SJCRH30 (cell line): ENCODE measurements at regions not wholly inside any gene's neighbourhood (a gene's known extent, or its start where the extent isn't known, plus 50 kb on each side); places are given as distances from the start of the nearest gene placed in this dataset.
"Not testable (repeated sequence)": the region's sequence is repeated elsewhere in the genome, so short reads cannot be mapped to it uniquely, and the experiment has no call there.

Experiments used
- DNase-seq, 2 experiments: peaks; one replicate each; pipeline ENCODE4 v3.0.0-alpha.2; 2015 to 2020
- H3K27ac ChIP-seq: fragments of 250-450 bp; sonication (Bioruptor Pico); 2 replicates; pipeline ENCODE4 v1.5.1; 2020; ENCODE audit warnings: mild to moderate bottlenecking, moderate library complexity
- H3K27me3 ChIP-seq: fragments of 250-450 bp; sonication (Bioruptor Pico); 2 replicates; pipeline ENCODE4 v1.5.1; 2020; ENCODE audit warnings: mild to moderate bottlenecking, moderate library complexity
- H3K36me3 ChIP-seq: fragments of 250-450 bp; sonication (Bioruptor Pico); 2 replicates; pipeline ENCODE4 v1.5.1; 2020; ENCODE audit warnings: mild to moderate bottlenecking, moderate library complexity
- H3K4me1 ChIP-seq: fragments of 250-450 bp; sonication (Bioruptor Pico); 2 replicates; pipeline ENCODE4 v1.5.1; 2020; ENCODE audit warnings: mild to moderate bottlenecking, moderate library complexity
- H3K4me3 ChIP-seq: fragments of 250-450 bp; sonication (Bioruptor Pico); 2 replicates; pipeline ENCODE4 v1.5.1; 2020; ENCODE audit warnings: mild to moderate bottlenecking, moderate library complexity
- H3K9me3 ChIP-seq: fragments of 250-450 bp; sonication (Bioruptor Pico); replicated peaks from 2 replicates; pipeline ENCODE4 v1.5.1; 2020; ENCODE audit warnings: mild to moderate bottlenecking, moderate library complexity

- DNase-seq = no peak
- H3K36me3 ChIP-seq = no peaks in the 10 kb centered on the region
- H3K27ac ChIP-seq = no peak overlapping the region
- no peaks in the 10 kb centered on the region for H3K27me3 ChIP-seq
- no peaks in the 10 kb centered on the region for H3K9me3 ChIP-seq
- no peaks in the 10 kb centered on the region for H3K4me1 ChIP-seq
- no peak overlapping the region for H3K4me3 ChIP-seq
These were observed 774.7 kb downstream of the METTL4 start for GRCh38 chr18:1796636-1797035.

DNA sequence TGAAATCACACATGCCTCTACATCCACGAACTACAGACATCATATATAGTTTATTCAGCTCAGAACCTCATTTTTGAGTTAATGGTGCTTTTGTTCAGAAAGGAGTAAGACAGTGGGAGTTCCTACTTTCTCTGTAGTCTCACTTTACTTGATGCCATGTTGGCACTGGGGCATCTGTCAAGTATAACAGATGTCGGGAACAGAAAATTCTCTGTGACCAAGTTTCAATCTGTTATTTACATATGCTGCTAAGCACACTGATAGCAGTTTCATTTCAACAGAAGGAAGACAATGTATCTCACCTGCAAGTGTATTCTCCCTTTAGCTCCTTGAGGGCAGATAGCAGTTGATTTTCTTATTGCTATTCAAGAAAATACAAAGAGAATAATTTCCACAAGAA lies 774.1 kb downstream of the METTL4 start:
- H3K36me3 ChIP-seq = no peaks in the 10 kb centered on the region
- DNase-seq = no peak
- no peak overlapping the region for H3K4me3 ChIP-seq
- no peaks in the 10 kb centered on the region for H3K9me3 ChIP-seq
- no peaks in the 10 kb centered on the region for H3K4me1 ChIP-seq
- H3K27me3 ChIP-seq = no peaks in the 10 kb centered on the region
- no peak overlapping the region for H3K27ac ChIP-seq

GRCh38 chr18:1805521-1805920 lies 765.8 kb downstream of the METTL4 start:
- H3K9me3 ChIP-seq = no peaks in the 10 kb centered on the region
- no peak overlapping the region for H3K4me3 ChIP-seq
- no peak for DNase-seq
- H3K36me3 ChIP-seq = no peaks in the 10 kb centered on the region
- H3K4me1 ChIP-seq = no peaks in the 10 kb centered on the region
- H3K27me3 ChIP-seq = no peaks in the 10 kb centered on the region
- no peak overlapping the region for H3K27ac ChIP-seq

GRCh38 chr18:1806884-1807615 lies 764.3 kb downstream of the METTL4 start:
- no peaks in the 10 kb centered on the region for H3K9me3 ChIP-seq
- no peaks in the 10 kb centered on the region for H3K36me3 ChIP-seq
- no peaks in the 10 kb centered on the region for H3K27me3 ChIP-seq
- no peak overlapping the region for H3K4me3 ChIP-seq
- H3K27ac ChIP-seq = no peak overlapping the region
- no peaks in the 10 kb centered on the region for H3K4me1 ChIP-seq
- peak in 1 of 2 experiments; percentile 5 for DNase-seq

GRCh38 chr18:1811282-1811681 lies 760.0 kb downstream of the METTL4 start:
- DNase-seq = no peak
- no peak overlapping the region for H3K27ac ChIP-seq
- H3K4me3 ChIP-seq = no peak overlapping the region
- H3K36me3 ChIP-seq = no peaks in the 10 kb centered on the region
- no peaks in the 10 kb centered on the region for H3K27me3 ChIP-seq
- H3K9me3 ChIP-seq = no peaks in the 10 kb centered on the region
- H3K4me1 ChIP-seq = no peaks in the 10 kb centered on the region

- Histone ChIP-seq H3K9me3 (no peaks in the 10 kb centered on the region), H3K27ac (no peak overlapping the region), H3K36me3 (no peaks in the 10 kb centered on the region), H3K27me3 (0 out of 2 replicates have a peak, but pooled peaks cover 2% of the 10 kb centered on the region), H3K4me1 (no peaks in the 10 kb centered on the region), H3K4me3 (no peak overlapping the region)
- no peak for DNase-seq
These were observed 746.0 kb downstream of the METTL4 start for GRCh38 chr18:1825296-1825695.

GRCh38 chr18:1840878-1841277 lies 730.4 kb downstream of the METTL4 start:
- DNase-seq = no peak
- Histone ChIP-seq H3K4me1 (no peaks in the 10 kb centered on the region), H3K27ac (no peak overlapping the region), H3K36me3 (no peaks in the 10 kb centered on the region), H3K4me3 (no peak overlapping the region), H3K9me3 (no peaks in the 10 kb centered on the region), H3K27me3 (no peaks in the 10 kb centered on the region)

GRCh38 chr18:1846640-1847039 lies 724.7 kb downstream of the METTL4 start:
- H3K4me3 ChIP-seq = no peak overlapping the region
- no peaks in the 10 kb centered on the region for H3K36me3 ChIP-seq
- DNase-seq = peak in 1 of 2 experiments; percentile 15
- H3K4me1 ChIP-seq = no peaks in the 10 kb centered on the region
- H3K27me3 ChIP-seq = no peaks in the 10 kb centered on the region
- no peaks in the 10 kb centered on the region for H3K9me3 ChIP-seq
- H3K27ac ChIP-seq = no peak overlapping the region

DNA sequence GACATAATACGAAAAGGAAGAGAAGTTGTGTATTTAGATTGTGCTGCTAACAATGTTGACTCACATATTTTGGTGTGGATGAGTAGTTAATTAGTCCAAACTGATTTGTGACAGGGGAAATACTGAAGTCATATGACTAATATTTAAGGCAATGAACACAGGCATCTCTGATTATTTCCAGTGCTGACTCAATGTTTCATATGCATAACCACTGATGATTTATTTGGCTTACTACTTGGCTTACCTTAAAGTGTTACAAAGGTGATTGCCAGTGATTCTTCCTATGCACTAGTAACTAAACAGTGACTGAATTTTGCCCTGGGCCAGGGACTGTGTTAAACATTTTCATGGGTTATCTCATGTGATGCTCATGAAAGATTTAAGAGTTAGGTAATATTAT lies 722.6 kb downstream of the METTL4 start:
- Histone ChIP-seq H3K4me1 (no peaks in the 10 kb centered on the region), H3K27me3 (no peaks in the 10 kb centered on the region; the same call in 1 of the 2 replicates), H3K36me3 (no peaks in the 10 kb centered on the region), H3K9me3 (no peaks in the 10 kb centered on the region), H3K4me3 (no peak overlapping the region), H3K27ac (no peak overlapping the region)
- no peak for DNase-seq

DNA sequence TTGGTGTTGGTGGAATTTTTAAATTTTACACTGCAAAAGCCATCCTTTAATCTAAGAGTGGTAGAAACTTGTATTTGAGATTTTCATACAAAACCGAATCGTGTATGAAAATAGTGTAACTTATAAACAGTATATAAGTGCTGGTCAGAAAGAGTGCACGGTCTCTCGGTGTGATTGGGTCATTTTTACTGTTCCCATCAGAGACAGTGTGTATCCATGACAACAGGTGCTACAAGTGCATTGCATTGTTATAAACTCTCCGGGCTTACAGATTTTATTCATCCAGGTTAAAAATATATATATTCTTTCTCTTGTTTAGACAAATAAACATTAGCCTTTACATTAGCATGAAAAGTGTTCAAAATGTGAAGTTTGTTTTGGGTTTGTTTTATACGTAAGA lies 721.9 kb downstream of the METTL4 start:
- H3K9me3 ChIP-seq = no peaks in the 10 kb centered on the region
- no peak for DNase-seq
- H3K4me1 ChIP-seq = no peaks in the 10 kb centered on the region
- H3K27ac ChIP-seq = no peak overlapping the region
- no peaks in the 10 kb centered on the region; the same call in 1 of the 2 replicates for H3K27me3 ChIP-seq
- H3K4me3 ChIP-seq = no peak overlapping the region
- no peaks in the 10 kb centered on the region for H3K36me3 ChIP-seq

- DNase-seq, H3K4me1 ChIP-seq, H3K36me3 ChIP-seq, H3K9me3 ChIP-seq, H3K27ac ChIP-seq, H3K4me3 ChIP-seq, H3K27me3 ChIP-seq: not testable (repeated sequence)
These were observed 714.0 kb downstream of the METTL4 start for GRCh38 chr18:1857281-1857680.

GRCh38 chr18:1861473-1861872 lies 709.8 kb downstream of the METTL4 start:
- Histone ChIP-seq H3K4me3 (no peak overlapping the region), H3K27me3 (0 out of 2 replicates have a peak, but pooled peaks cover 3% of the 10 kb centered on the region), H3K36me3 (no peaks in the 10 kb centered on the region), H3K9me3 (no peaks in the 10 kb centered on the region), H3K4me1 (no peaks in the 10 kb centered on the region), H3K27ac (no peak overlapping the region)
- no peak for DNase-seq

GRCh38 chr18:1865869-1866268 lies 705.4 kb downstream of the METTL4 start:
- H3K27me3 ChIP-seq = 0 out of 2 replicates have a peak, but pooled peaks cover 3% of the 10 kb centered on the region
- no peak overlapping the region for H3K4me3 ChIP-seq
- no peaks in the 10 kb centered on the region for H3K36me3 ChIP-seq
- H3K27ac ChIP-seq = no peak overlapping the region
- H3K9me3 ChIP-seq = no peaks in the 10 kb centered on the region
- no peak for DNase-seq
- H3K4me1 ChIP-seq = no peaks in the 10 kb centered on the region

GRCh38 chr18:1872274-1872673 lies 699.0 kb downstream of the METTL4 start:
- Histone ChIP-seq H3K27me3 (no peaks in the 10 kb centered on the region), H3K27ac (no peak overlapping the region), H3K4me1 (no peaks in the 10 kb centered on the region), H3K36me3 (no peaks in the 10 kb centered on the region), H3K4me3 (no peak overlapping the region), H3K9me3 (no peaks in the 10 kb centered on the region)
- no peak for DNase-seq

GRCh38 chr18:1875219-1875618 lies 696.1 kb downstream of the METTL4 start:
- H3K9me3 ChIP-seq = no peaks in the 10 kb centered on the region
- H3K36me3 ChIP-seq = no peaks in the 10 kb centered on the region
- DNase-seq = no peak
- no peaks in the 10 kb centered on the region for H3K4me1 ChIP-seq
- H3K4me3 ChIP-seq = no peak overlapping the region
- no peak overlapping the region for H3K27ac ChIP-seq
- no peaks in the 10 kb centered on the region for H3K27me3 ChIP-seq

DNA sequence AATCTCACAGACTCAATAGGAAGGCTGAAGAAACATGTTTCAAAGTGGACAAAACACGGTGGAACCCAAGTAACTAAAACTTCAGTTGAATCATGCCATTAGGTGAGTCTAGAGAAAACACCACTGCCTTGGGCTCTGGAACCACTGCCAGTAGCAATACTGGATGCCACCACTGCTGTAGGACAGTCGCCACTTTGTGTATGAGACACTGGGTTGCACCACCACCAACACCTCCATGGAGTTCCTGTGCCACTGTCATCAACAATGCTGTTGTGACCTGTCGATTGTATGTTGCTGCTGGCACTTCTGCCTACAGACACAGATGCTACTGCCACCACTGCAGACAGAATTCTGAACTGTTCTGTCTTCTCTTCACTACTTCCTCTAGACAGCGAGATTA lies 686.7 kb downstream of the METTL4 start:
- Histone ChIP-seq H3K36me3 (no peaks in the 10 kb centered on the region), H3K27me3 (no peaks in the 10 kb centered on the region), H3K4me3 (no peak overlapping the region), H3K27ac (no peak overlapping the region), H3K9me3 (no peaks in the 10 kb centered on the region), H3K4me1 (no peaks in the 10 kb centered on the region)
- no peak for DNase-seq
